GM18873 (cell line): ENCODE measurements at regions not wholly inside any gene's neighbourhood (a gene's known extent, or its start where the extent isn't known, plus 50 kb on each side); places are given as distances from the start of the nearest gene placed in this dataset.

Source experiments
- ATAC-seq: cut with Tn5 transposase; IDR thresholded peaks from one replicate; pipeline ENCODE4 v1.9.1; 2021; ENCODE audit warnings: mild to moderate bottlenecking, moderate library complexity, moderate number of reproducible peaks; ENCODE audit not compliant: unreplicated experiment, low FRiP score

GRCh38 chr18:78762753-78763152, 216.9 kb upstream of the SALL3 start:
- no peak for ATAC-seq

- no peak for ATAC-seq
These were observed 215.1 kb upstream of the SALL3 start for GRCh38 chr18:78764544-78764943.

GRCh38 chr18:78765142-78765541, 214.5 kb upstream of the SALL3 start:
- no peak for ATAC-seq

GRCh38 chr18:78765637-78766281, 213.9 kb upstream of the SALL3 start:
- no peak for ATAC-seq

GRCh38 chr18:78766651-78767533, 212.7 kb upstream of the SALL3 start:
- no peak for ATAC-seq

- no peak for ATAC-seq
These were observed 212.0 kb upstream of the SALL3 start for GRCh38 chr18:78767648-78768071.

GRCh38 chr18:78768221-78768620, 211.4 kb upstream of the SALL3 start:
- no peak for ATAC-seq

- ATAC-seq, result no peak
These were observed 210.7 kb upstream of the SALL3 start for GRCh38 chr18:78768656-78769501.

GRCh38 chr18:78769502-78770105, 210.0 kb upstream of the SALL3 start:
- ATAC-seq, result no peak

- no peak for ATAC-seq
These were observed 209.3 kb upstream of the SALL3 start for GRCh38 chr18:78770139-78770822.

GRCh38 chr18:78770823-78771139, 208.8 kb upstream of the SALL3 start:
- no peak for ATAC-seq

- ATAC-seq, result no peak
These were observed 207.9 kb upstream of the SALL3 start for GRCh38 chr18:78771496-78772359.

GRCh38 chr18:78772360-78773302, 207.0 kb upstream of the SALL3 start:
- no peak for ATAC-seq

GRCh38 chr18:78773303-78773755, 206.3 kb upstream of the SALL3 start:
- ATAC-seq, result no peak

- ATAC-seq, result no peak
These were observed 205.8 kb upstream of the SALL3 start for GRCh38 chr18:78773819-78774218.

GRCh38 chr18:78774741-78775141, 204.9 kb upstream of the SALL3 start:
- ATAC-seq, result no peak

- ATAC-seq, result no peak
These were observed 203.5 kb upstream of the SALL3 start for GRCh38 chr18:78776151-78776550.

GRCh38 chr18:78776706-78777285, 202.8 kb upstream of the SALL3 start:
- no peak for ATAC-seq
